Activated CD8-positive, alpha-beta memory T cell treated with anti-CD3 and anti-CD28 coated beads, Interleukin-2, amount 50 U/mL, for 4 hours (primary cell): ENCODE measurements at regions not wholly inside any gene's neighbourhood (a gene's known extent, or its start where the extent isn't known, plus 50 kb on each side); places are given as distances from the start of the nearest gene placed in this dataset.

Experiments
- DNase-seq: peaks from one replicate; pipeline ENCODE4 v3.0.0-alpha.2; 2020

- no peak for DNase-seq
Observed at GRCh38 chr10:10520491-10521385, 496.9 kb upstream of the CELF2 start.

GRCh38 chr10:10526846-10527245, 490.8 kb upstream of the CELF2 start:
- DNase-seq = no peak

- no peak for DNase-seq
Observed at GRCh38 chr10:10527861-10528562, 489.7 kb upstream of the CELF2 start.

GRCh38 chr10:10528563-10528910, 489.1 kb upstream of the CELF2 start:
- DNase-seq = no peak

- DNase-seq = no peak
Observed at GRCh38 chr10:10530313-10530712, 487.4 kb upstream of the CELF2 start.

GRCh38 chr10:10532236-10532635, 485.4 kb upstream of the CELF2 start:
- no peak for DNase-seq

GRCh38 chr10:10532826-10533225, 484.8 kb upstream of the CELF2 start:
- DNase-seq = no peak

- no peak for DNase-seq
Observed at GRCh38 chr10:10533437-10533836, 484.2 kb upstream of the CELF2 start.

GRCh38 chr10:10538326-10538725, 479.3 kb upstream of the CELF2 start:
- no peak for DNase-seq

- DNase-seq = no peak
Observed at GRCh38 chr10:10540398-10540797, 477.3 kb upstream of the CELF2 start.

GRCh38 chr10:10542477-10542876, 475.2 kb upstream of the CELF2 start:
- DNase-seq = no peak

- no peak for DNase-seq
Observed at GRCh38 chr10:10544890-10545289, 472.8 kb upstream of the CELF2 start.

GRCh38 chr10:10545771-10546170, 471.9 kb upstream of the CELF2 start:
- DNase-seq = no peak

GRCh38 chr10:10551596-10552301, 465.9 kb upstream of the CELF2 start:
- DNase-seq = no peak

- DNase-seq = no peak
Observed at GRCh38 chr10:10552948-10553347, 464.7 kb upstream of the CELF2 start.

GRCh38 chr10:10564081-10564794, 453.4 kb upstream of the CELF2 start:
- DNase-seq = no peak

GRCh38 chr10:10576937-10577336, 440.7 kb upstream of the CELF2 start:
- no peak for DNase-seq

GRCh38 chr10:10579709-10580108, 438.0 kb upstream of the CELF2 start:
- no peak for DNase-seq

- DNase-seq = no peak
Observed at GRCh38 chr10:10584161-10584560, 433.5 kb upstream of the CELF2 start.

- no peak for DNase-seq
Observed at GRCh38 chr10:10587744-10588393, 429.8 kb upstream of the CELF2 start.

GRCh38 chr10:10589540-10590303, 427.9 kb upstream of the CELF2 start:
- no peak for DNase-seq
